ENCODE measurements at regions not wholly inside any gene's neighbourhood (a gene's known extent, or its start where the extent isn't known, plus 50 kb on each side); places are given as distances from the start of the nearest gene placed in this dataset.

DNA sequence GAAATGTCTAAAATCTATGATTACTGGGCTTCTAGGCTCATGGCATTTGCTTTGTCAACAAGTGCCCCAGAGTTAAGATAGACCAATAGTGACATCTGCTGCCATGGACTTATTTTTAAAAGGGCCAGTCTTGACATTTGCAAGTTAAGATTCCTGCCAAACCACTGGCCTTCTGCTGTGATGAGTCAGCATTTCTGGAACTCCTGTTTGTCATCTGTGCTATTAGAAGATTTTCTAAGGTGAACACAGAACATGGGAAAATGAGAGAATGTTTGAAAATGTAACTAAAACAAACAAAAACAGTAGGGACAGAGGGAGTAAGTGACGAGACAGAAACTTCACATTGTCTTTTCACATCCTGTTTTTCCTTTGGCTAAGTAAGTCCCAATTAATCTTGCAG, 93.7 kb upstream of the WDR75 start (continued):
- peak; percentile 31; the same call in 1 of the 2 replicates for TF ChIP-seq IKZF1 (conservative IDR thresholded peaks at IDR 0.05)
- 0 out of 2 replicates have a peak, but pooled peaks have one; percentile 43 for TF ChIP-seq DPF2 (IDR thresholded peaks at IDR 0.05)
- no peak for TF ChIP-seq NR2C1 (IDR thresholded peaks at IDR 0.05)
- TF ChIP-seq CBFB (IDR thresholded peaks at IDR 0.05; ENCODE audit: low read depth), result no peak
- no peak for TF ChIP-seq ZBTB4 (CRISPR knock-in tag; IDR thresholded peaks at IDR 0.05)
- peak; percentile 52 to 69 for TF ChIP-seq IKZF2 (IDR thresholded peaks at IDR 0.05)

DNA sequence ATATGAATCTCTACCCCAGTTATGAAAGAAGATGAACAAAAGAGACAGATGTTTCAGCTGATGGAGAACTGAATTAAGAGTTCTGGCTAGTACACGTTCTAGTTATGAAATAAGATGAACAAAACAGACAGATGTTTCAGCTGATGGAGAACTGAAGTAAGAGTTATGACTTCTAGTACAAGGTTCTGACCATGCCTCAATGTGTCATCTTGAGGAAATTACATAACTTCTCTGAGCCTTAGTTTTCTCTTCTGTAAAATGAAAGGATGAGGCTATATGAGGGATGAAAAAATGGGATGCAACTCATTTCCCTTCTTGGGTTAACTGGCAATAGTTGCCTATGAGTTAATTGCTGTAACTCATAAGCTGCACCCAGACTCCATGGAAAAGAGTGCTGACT, 92.9 kb upstream of the WDR75 start:
- in situ Hi-C loops (cut with MboI) (no loop called here), intact Hi-C loops (cut with micrococcal nuclease; ENCODE audit: unreplicated experiment) (loop anchor here (5.0 kb wide), 1 partner anchor 251 kb away; no protein-coding TSS in a partner anchor)
- Histone ChIP-seq H3K4me3 (no peak overlapping the region), H3K9ac (ENCODE audit: control insufficient read depth, insufficient read depth, low read length) (no peak overlapping the region), H4K20me1 (ENCODE audit: control insufficient read depth, insufficient read depth) (no peaks in the 10 kb centered on the region), H3K36me3 (ENCODE audit: control insufficient read depth in 2 of 2, insufficient read depth in 2 of 2, low read length in 1 of 2) (no peaks in the 10 kb centered on the region), H3K9me3 (replicated peaks; ENCODE audit: control insufficient read depth, insufficient read depth, low read length) (no peaks in the 10 kb centered on the region), H3K27me3 (replicated peaks in 1 of 2; ENCODE audit: control insufficient read depth in 2 of 2, insufficient read depth in 2 of 2, low read length in 1 of 2) (no peaks in the 10 kb centered on the region), H3K79me2 (ENCODE audit: control insufficient read depth, insufficient read depth, low read length) (no peaks in the 10 kb centered on the region), H3K27ac (ENCODE audit: control insufficient read depth, insufficient read depth) (no peak overlapping the region), H3K4me2 (ENCODE audit: control insufficient read depth, insufficient read depth) (no peak overlapping the region), H3K4me1 (ENCODE audit: control insufficient read depth, insufficient read depth, low read length) (no peaks in the 10 kb centered on the region), H2AFZ (ENCODE audit: control insufficient read depth, low read depth, low read length) (no peak overlapping the region)
- ChIA-PET CTCF (interaction anchor here (0.9 to 1.5 kb wide), 3 partner anchors 19 to 254 kb away, joined by 3 to 4 read pairs (median 4); no protein-coding TSS in a partner anchor), SMC1A (ENCODE audit: uncharacterized antibody, unreplicated experiment) (interaction anchor here (0.7 to 2.3 kb wide), 9 partner anchors 18 to 365 kb away, joined by 3 to 11 read pairs (median 3); no protein-coding TSS in a partner anchor), POLR2A (interaction anchor here (0.6 to 1.2 kb wide), 4 partner anchors 9 to 245 kb away, joined by 3 to 4 read pairs (median 3); no protein-coding TSS in a partner anchor), RAD21 (ENCODE audit: unreplicated experiment) (interaction anchor here (0.6 to 1.9 kb wide), 4 partner anchors 206 to 1446 kb away, joined by 3 to 5 read pairs (median 4); no protein-coding TSS in a partner anchor)
- 35% methylated on average over 1 of the region's 1 CpG for WGBS (ENCODE audit: insufficient coverage, insufficient replicate concordance, low lambda C conversion rate, missing lambda C conversion rate)
- FAIRE-seq (peak; percentile 59), ATAC-seq (peak; percentile 48), DNase-seq (ENCODE audit: low read depth, low spot score) (no peak)
- BruUV-seq (replicated peaks), result no TSS peak
- TF ChIP-seq MEF2B (IDR thresholded peaks at IDR 0.05; ENCODE audit: partially characterized antibody, poor library complexity, severe bottlenecking) (no peak), MAX (IDR thresholded peaks at IDR 0.05; ENCODE audit: low read depth, low read length) (no peak), RUNX3 (IDR thresholded peaks at IDR 0.05; ENCODE audit: low read length) (no peak), CBFB (IDR thresholded peaks at IDR 0.05; ENCODE audit: low read depth) (no peak), JUNB (IDR thresholded peaks at IDR 0.05) (no peak), FOS (IDR thresholded peaks at IDR 0.05; ENCODE audit: borderline replicate concordance, extremely low read depth, insufficient read length) (no peak), BCL11A (IDR thresholded peaks at IDR 0.05; ENCODE audit: low read depth, low read length) (no peak), SUPT20H (IDR thresholded peaks at IDR 0.05; ENCODE audit: borderline replicate concordance, control insufficient read depth, low read depth, low read length) (no peak), ASH2L (IDR thresholded peaks at IDR 0.05; ENCODE audit: borderline replicate concordance, low read depth) (no peak), KAT2A (conservative IDR thresholded peaks at IDR 0.05; ENCODE audit: control insufficient read depth, low read depth, low read length) (no peak), JUND (IDR thresholded peaks at IDR 0.05; ENCODE audit: low read depth, low read length) (no peak), ZZZ3 (IDR thresholded peaks at IDR 0.05; ENCODE audit: control insufficient read depth, insufficient read length, low read depth) (no peak), SREBF2 (IDR thresholded peaks at IDR 0.05; ENCODE audit: low read length) (no peak)

Measured in GM12878 (cell line).